GM19328 (cell line): ENCODE measurements at regions not wholly inside any gene's neighbourhood (a gene's known extent, or its start where the extent isn't known, plus 50 kb on each side); places are given as distances from the start of the nearest gene placed in this dataset.
"Not testable (repeated sequence)": the region's sequence is repeated elsewhere in the genome, so short reads cannot be mapped to it uniquely, and the experiment has no call there.

Experiments used
- ATAC-seq: cut with Tn5 transposase; IDR thresholded peaks from one replicate; pipeline ENCODE4 v1.9.1; 2021; ENCODE audit warnings: mild to moderate bottlenecking, moderate library complexity; ENCODE audit not compliant: unreplicated experiment

- ATAC-seq = no peak
Measured at GRCh38 chr6:27854421-27854820, 57.8 kb downstream of the OR2B2 start.

GRCh38 chr6:27851440-27851839 is 60.8 kb downstream of the OR2B2 start:
- ATAC-seq = no peak

DNA sequence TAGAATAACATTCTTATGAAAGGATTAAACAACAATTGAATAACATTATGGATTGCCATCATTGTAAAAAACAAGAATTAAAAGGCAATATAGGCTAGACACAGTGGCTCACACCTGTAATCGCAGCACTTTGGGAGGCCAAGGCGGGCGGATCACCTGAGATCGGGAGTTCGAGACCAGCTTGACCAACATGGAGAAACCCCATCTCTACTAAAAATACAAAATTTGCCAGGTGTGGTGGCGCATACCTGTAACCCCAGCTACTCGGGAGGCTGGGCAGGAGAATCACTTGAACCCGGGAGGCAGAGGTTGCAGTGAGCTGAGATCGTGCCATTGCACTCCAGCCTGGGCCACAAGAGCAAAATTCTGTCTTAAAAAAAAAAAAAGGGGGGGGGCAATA is 63.2 kb downstream of the OR2B2 start:
- ATAC-seq = not testable (repeated sequence)

GRCh38 chr6:27847706-27848105 is 64.5 kb downstream of the OR2B2 start:
- no peak for ATAC-seq

GRCh38 chr6:27840572-27840971 is 71.6 kb downstream of the OR2B2 start:
- ATAC-seq = no peak

GRCh38 chr6:27839626-27840475 is 72.3 kb downstream of the OR2B2 start:
- no peak for ATAC-seq

- ATAC-seq = no peak
Measured at GRCh38 chr6:27838945-27839625, 73.1 kb downstream of the OR2B2 start.

GRCh38 chr6:27838058-27838944 is 73.9 kb downstream of the OR2B2 start:
- peak; percentile 74 for ATAC-seq

DNA sequence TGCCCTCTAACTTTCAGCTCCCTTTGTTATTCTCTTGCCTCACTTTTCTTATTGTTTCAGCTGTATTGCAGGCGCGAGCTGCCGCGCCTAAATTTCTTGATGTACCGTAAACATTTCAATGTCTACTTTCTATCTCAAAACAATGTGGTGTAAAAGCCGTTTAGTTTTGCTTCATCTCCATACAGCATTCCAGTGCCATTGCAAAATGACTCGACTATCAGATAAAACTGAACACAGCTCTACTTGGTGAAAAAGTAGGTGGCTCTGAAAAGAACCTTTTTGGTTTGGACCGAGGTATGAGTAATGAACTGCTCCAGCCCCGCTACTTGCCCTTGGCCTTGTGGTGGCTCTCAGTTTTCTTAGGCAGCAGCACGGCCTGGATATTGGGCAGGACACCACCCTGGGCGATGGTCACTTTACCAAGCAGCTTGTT is 74.6 kb downstream of the OR2B2 start:
- ATAC-seq = no peak

DNA sequence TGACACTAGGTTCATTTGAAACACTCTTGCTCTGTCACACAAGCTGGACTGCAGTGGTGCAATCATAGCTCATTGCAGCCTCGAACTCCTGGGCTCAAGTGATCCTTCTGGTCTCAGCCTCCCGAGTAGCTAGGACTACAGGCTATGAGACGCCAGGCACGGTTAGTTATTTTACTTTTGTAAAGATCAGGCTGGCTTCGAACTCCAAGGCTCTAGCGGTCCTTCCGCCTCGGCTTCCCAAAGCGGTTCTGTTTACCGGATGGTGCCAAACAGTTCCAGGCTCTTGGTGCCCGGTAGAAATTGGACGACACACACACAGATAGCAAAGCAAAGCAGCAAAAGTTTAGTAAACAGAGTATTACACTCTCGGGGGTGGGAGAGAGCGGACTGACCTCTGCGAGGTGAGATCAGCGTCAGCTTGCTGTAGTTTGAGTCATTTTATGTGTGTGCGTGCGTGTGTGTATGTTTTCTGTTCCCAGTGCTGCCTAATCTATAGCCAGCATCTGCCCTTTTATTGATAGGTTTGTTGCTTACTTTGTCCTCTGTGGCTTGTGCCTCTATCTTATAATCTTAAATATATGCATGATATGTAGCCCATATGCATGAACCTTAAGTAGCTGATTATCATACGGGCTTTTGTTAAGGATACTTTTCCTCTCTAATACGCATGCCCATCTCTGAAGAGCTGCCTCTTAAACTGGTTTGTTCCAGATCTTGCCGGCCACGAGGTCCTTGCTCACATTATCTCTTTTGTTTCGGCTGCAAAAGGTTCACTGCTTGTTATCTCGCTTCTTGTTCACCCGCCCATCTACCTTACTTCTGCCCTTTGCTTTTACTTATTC is 75.2 kb downstream of the OR2B2 start:
- peak; percentile 39 for ATAC-seq

DNA sequence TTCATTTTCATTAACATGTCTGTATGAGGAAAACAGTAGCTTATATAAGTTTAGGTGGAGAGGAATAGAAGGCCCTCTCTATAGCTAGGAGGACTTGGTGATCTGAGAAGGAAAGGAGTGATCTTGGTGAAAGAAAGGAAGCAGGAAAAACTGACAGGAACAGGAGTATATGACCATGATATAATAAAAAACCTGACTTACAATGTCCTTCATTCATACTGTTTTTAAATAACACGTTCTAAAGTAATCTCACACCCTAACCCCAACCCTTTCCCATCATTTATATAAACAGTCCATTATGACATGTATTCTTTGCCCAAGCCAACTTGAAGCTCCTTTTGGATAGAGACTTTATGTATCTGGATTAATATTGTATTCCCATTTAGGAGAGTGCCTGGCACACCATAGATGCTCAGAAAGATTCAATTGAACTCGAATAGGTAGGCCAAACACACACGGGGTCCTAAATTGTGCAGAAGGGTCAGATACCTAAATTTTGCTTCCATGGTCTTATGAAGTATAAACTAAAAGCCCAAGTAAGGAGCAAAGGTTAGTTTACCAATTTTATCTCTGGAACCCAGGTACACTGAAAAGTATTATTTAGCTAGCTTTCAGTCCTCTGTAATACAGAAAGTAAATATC is 75.9 kb downstream of the OR2B2 start:
- no peak for ATAC-seq

GRCh38 chr6:27834879-27835549 is 77.2 kb downstream of the OR2B2 start:
- ATAC-seq = no peak

GRCh38 chr6:27834384-27834783 is 77.8 kb downstream of the OR2B2 start:
- ATAC-seq = no peak

GRCh38 chr6:27831434-27832081 is 80.6 kb downstream of the OR2B2 start:
- peak; percentile 66 for ATAC-seq

DNA sequence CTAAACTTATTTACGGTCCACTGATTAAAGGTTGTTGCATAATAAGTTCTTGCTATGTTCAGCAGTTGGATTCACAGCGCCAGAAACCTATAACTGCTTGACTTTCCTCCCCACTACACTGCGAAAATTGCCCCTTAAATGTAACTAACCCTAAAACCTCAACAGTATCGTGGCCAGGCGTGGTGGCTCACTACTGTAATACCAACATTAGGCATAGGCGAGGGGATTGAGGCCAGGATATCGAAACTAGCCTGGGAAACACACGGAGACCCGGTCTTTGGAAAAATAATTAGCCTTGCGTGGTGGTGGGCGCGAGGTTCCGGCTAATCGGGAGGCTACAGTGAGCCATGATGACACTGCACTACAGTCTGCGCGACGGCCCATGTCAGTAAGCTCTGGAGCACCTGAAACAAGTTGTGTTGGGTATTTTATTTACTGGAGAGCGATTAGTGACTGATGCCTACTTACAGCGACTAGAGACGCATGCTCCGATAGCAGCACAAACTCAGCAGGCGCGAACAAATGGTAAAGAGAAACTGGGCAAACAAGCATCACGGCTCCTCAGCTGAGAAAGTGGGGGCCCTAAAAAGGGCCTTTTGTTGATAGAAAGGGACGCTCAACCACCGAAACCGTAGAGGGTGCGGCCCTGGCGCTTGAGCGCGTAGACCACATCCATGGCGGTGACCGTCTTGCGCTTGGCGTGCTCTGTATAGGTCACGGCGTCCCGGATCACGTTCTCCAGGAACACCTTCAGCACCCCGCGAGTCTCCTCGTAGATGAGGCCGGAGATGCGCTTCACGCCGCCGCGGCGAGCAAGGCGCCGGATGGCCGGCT is 81.4 kb downstream of the OR2B2 start:
- peak; percentile 68 for ATAC-seq

GRCh38 chr6:27830212-27830599 is 82.0 kb downstream of the OR2B2 start:
- no peak for ATAC-seq

DNA sequence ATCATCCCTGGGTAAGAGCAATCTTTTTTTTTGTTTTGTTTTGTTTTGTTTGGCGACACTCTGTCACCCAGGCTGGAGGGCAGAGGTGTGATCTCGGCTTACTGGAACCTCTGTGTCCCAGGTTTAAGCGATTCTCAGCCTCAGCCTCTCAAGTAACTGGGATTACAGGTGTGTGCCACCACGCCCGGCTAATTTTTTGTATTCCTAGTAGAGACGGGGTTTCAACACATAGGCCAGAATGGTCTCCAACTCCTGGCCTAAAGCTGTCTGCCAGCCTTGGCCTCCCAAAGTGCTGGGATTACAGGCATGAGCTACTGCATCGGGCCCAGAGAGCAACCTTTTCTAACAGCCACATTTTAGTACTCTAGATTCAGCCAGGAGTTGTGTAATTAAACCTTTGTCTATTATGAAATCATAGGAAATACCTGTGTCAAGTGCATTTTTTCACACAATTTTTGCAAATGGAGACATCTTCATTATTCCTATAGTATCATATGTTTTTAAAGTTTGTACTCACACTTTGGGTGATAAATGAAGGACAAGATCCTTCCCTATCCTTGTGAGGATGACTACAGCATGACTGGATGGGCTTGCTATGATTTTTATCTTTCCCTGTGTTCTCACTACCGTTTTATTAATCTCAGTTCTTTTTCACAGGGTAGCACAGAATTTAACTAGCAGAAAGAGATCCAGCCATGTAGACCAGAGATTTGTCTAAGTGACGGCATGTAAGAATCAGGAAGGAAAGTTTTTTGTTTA is 82.6 kb downstream of the OR2B2 start:
- ATAC-seq = no peak
